Loucy (cell line): ENCODE measurements at regions not wholly inside any gene's neighbourhood (a gene's known extent, or its start where the extent isn't known, plus 50 kb on each side); places are given as distances from the start of the nearest gene placed in this dataset.

Experiments
- H2AFZ ChIP-seq: fragments of 200-600 bp; sonication (generic); 2 replicates; pipeline ENCODE4 v1.6.0; 2016; ENCODE audit warnings: antibody characterized with exemption, mild to moderate bottlenecking, low read length, moderate library complexity
- H3F3A ChIP-seq: fragments of 200-600 bp; 2 replicates; pipeline ENCODE4 v1.6.0; 2016; ENCODE audit warnings: antibody characterized with exemption, low read depth, mild to moderate bottlenecking
- H3K27me3 ChIP-seq: fragments of 200-600 bp; sonication (generic); 2 replicates; pipeline ENCODE4 v1.6.1; 2014; ENCODE audit warnings: low read length, mild to moderate bottlenecking; ENCODE audit not compliant: insufficient read depth, poor library complexity, severe bottlenecking
- H3K36me3 ChIP-seq: fragments of 200-600 bp; sonication (generic); 2 replicates; pipeline ENCODE4 v1.6.1; 2016; ENCODE audit warnings: low read length; ENCODE audit not compliant: insufficient read depth
- H3K4me1 ChIP-seq: fragments of 200-600 bp; sonication (generic); 2 replicates; pipeline ENCODE4 v1.5.1; 2014; ENCODE audit warnings: low read length, mild to moderate bottlenecking; ENCODE audit not compliant: insufficient read depth, poor library complexity, severe bottlenecking
- H3K4me2 ChIP-seq: fragments of 200-600 bp; sonication (generic); 2 replicates; pipeline ENCODE4 v1.6.0; 2014; ENCODE audit warnings: antibody characterized with exemption, low read length, low read depth, mild to moderate bottlenecking; ENCODE audit not compliant: poor library complexity, severe bottlenecking
- H3K4me3 ChIP-seq: fragments of 200-600 bp; sonication (generic); 2 replicates; pipeline ENCODE4 v1.5.1; 2014; ENCODE audit warnings: low read length, mild to moderate bottlenecking, mixed read lengths; ENCODE audit not compliant: poor library complexity, severe bottlenecking
- H3K79me2 ChIP-seq: fragments of 200-600 bp; sonication (generic); 2 replicates; pipeline ENCODE4 v1.6.1; 2014; ENCODE audit warnings: low read length; ENCODE audit not compliant: insufficient read depth
- H3K9ac ChIP-seq: fragments of 200-600 bp; sonication (generic); 2 replicates; pipeline ENCODE4 v1.6.0; 2014; ENCODE audit warnings: mild to moderate bottlenecking, low read depth, low read length, moderate library complexity; ENCODE audit not compliant: poor library complexity, severe bottlenecking
- H3K9me2 ChIP-seq: fragments of 200-600 bp; sonication (generic); replicated peaks from 2 replicates; pipeline ENCODE4 v1.6.1; 2016; ENCODE audit warnings: low read depth, low read length, mixed read lengths
- H3K9me3 ChIP-seq: fragments of 200-600 bp; sonication (generic); 2 replicates; pipeline ENCODE4 v1.6.1; 2014; ENCODE audit warnings: mild to moderate bottlenecking, antibody characterized with exemption, low read length, low read depth; ENCODE audit not compliant: insufficient read depth
- H4K20me1 ChIP-seq: fragments of 200-600 bp; sonication (generic); 2 replicates; pipeline ENCODE4 v1.6.0; 2014; ENCODE audit warnings: antibody characterized with exemption, low read length, mild to moderate bottlenecking; ENCODE audit not compliant: insufficient read depth, poor library complexity, severe bottlenecking
- CTCF ChIP-seq: fragments of 200-600 bp; sonication (generic); conservative IDR thresholded peaks from 2 replicates; pipeline ENCODE4 v1.5.1; 2014; ENCODE audit warnings: mild to moderate bottlenecking, antibody characterized with exemption, low read length
- EZH2phosphoT487 ChIP-seq: fragments of 200-600 bp; IDR thresholded peaks from 2 replicates; pipeline ENCODE4 v1.6.1; 2018; ENCODE audit warnings: antibody characterized with exemption, mild to moderate bottlenecking, moderate library complexity, borderline replicate concordance

DNA sequence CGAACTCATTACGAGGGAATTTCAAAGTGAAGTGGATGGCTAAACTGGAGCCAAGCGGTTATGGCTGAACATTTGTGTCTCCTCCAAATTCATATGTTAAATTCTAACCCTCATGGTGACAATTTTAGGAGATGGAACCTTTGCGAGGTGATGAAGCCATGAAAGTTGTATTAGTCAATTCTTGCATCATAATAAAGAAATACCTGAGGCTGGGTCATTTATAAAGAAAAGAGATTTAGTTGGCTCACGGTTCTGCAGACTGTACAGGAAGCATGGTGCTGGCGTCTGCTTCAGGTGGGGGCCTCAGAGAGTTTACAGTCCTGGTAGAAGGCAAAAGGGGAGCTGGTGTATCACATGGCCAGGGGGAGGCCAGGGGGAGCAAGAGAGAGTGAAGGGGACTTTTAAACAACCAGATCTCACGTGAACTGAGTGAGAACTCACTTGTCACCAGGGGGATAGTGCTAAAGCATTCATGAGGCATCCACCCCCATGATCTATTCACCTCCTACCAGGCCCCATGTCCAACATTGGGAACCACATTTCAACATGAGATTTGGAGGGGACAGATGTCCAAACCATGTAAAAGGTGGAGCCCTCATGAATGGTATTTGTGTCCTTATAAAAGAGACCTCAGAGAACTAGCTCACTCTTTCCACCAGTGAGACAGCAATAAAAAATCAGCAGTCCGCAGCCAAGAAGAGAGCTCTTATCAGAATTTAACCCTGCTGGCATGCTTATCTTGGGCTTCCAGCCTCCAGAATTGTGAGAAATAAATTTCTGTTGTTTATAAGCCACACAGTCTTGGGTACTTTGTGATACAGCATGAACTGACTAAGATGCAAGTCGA is 143.4 kb downstream of the MTRR start:
- no peaks in the 10 kb centered on the region for H3K79me2 ChIP-seq
- no peak overlapping the region for H2AFZ ChIP-seq
- H3F3A ChIP-seq = no peaks in the 10 kb centered on the region
- no peaks in the 10 kb centered on the region for H3K9me3 ChIP-seq
- H3K4me2 ChIP-seq = no peak overlapping the region
- no peak overlapping the region for H3K4me3 ChIP-seq
- TF ChIP-seq EZH2phosphoT487 = no peak
- TF ChIP-seq CTCF = no peak
- no peaks in the 10 kb centered on the region for H3K27me3 ChIP-seq
- no peaks in the 10 kb centered on the region for H3K4me1 ChIP-seq
- H3K9me2 ChIP-seq = no peaks in the 10 kb centered on the region
- no peaks in the 10 kb centered on the region for H4K20me1 ChIP-seq
- H3K36me3 ChIP-seq = no peaks in the 10 kb centered on the region
- no peak overlapping the region for H3K9ac ChIP-seq

DNA sequence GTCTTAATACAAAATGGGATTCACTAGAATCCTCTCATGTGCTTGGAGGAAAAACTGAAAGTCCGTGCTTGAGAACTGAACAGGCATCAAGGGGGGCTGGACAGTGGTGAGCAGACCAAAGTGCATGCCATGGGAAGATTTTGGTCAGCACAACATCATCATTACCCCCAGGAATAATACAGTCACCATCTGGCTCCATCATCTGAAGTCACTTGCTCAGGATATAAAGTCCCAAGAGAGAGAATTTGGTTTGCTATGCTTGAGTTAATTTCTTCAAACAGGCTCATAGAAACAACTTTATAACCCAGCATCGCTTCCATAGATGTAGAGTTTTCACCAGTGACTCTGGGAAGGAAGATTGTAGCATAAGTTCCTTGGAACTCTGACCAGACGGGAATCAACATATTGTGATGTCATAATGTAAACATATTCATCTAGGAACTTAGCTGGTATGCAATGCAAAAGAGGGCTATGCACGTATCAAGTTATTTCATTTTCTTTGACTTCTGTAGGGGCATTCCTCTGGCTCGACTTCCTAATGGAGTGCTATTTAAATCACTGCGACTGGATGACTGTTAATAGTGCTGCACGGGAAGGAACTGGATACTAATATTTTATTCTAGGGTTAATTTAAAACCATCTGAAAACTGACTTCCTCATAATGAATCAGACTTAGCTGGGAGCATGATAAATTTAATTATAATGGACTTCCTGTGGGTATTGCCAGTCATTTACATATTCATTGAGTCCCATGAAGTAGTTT is 145.2 kb downstream of the MTRR start:
- H3K9me3 ChIP-seq = no peaks in the 10 kb centered on the region
- H3K4me1 ChIP-seq = no peaks in the 10 kb centered on the region
- no peaks in the 10 kb centered on the region for H3F3A ChIP-seq
- H3K9ac ChIP-seq = no peak overlapping the region
- H3K27me3 ChIP-seq = no peaks in the 10 kb centered on the region
- no peaks in the 10 kb centered on the region for H3K9me2 ChIP-seq
- no peak overlapping the region for H3K4me2 ChIP-seq
- no peaks in the 10 kb centered on the region for H4K20me1 ChIP-seq
- H3K79me2 ChIP-seq = no peaks in the 10 kb centered on the region
- H3K36me3 ChIP-seq = no peaks in the 10 kb centered on the region
- no peak overlapping the region for H3K4me3 ChIP-seq
- H2AFZ ChIP-seq = no peak overlapping the region
- TF ChIP-seq CTCF (no peak), EZH2phosphoT487 (no peak)

DNA sequence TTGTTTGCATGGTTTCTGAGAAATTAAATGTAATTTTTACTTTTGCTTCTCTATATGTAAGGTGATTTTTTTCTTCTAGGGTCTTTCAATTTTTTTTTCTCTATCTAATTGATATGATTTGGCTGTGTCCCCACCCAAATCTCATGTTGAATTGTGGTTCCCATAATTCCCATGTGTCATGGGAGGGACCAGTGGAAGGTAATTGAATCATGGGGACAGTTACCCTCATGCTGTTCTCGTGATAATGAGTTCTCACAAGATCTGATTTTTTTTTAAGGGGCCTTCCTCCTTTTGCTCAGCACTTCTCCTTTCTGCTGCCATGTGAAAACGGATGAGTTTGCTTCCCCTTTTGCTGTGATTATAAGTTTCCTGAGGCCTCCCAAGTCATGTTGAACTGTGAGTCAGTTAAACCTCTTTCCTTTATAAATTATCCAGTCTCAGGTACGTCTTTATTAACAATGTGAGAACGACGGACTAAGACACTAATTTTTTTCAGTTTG is 150.8 kb downstream of the MTRR start:
- H3K9ac ChIP-seq = no peak overlapping the region
- no peaks in the 10 kb centered on the region for H3K9me2 ChIP-seq
- no peak overlapping the region for H2AFZ ChIP-seq
- no peaks in the 10 kb centered on the region for H3K79me2 ChIP-seq
- H3K4me3 ChIP-seq = no peak overlapping the region
- H3F3A ChIP-seq = no peaks in the 10 kb centered on the region
- H3K36me3 ChIP-seq = no peaks in the 10 kb centered on the region
- H3K4me2 ChIP-seq = no peak overlapping the region
- TF ChIP-seq EZH2phosphoT487 (no peak), CTCF (no peak)
- H3K4me1 ChIP-seq = no peaks in the 10 kb centered on the region
- H4K20me1 ChIP-seq = no peaks in the 10 kb centered on the region
- no peaks in the 10 kb centered on the region for H3K27me3 ChIP-seq
- no peaks in the 10 kb centered on the region for H3K9me3 ChIP-seq
